Stimulated activated naive B cell treated with anti-CD40 and anti-IgM and Interleukin-4, amounts not matched to agents 10 μg/mL and 1 μg/mL and 100 μg/mL, for 72 hours (primary cell): ENCODE measurements at regions not wholly inside any gene's neighbourhood (a gene's known extent, or its start where the extent isn't known, plus 50 kb on each side); places are given as distances from the start of the nearest gene placed in this dataset.

Source experiments
- ATAC-seq, 2 donors: fragments of 150-1000 bp; cut with Tn5 transposase; replicated peaks; 2 replicates each; pipeline ENCODE4 v1.10.0; 2021; ENCODE audit warnings: moderate library complexity in 1 of 2
- DNase-seq: peaks from one replicate; pipeline ENCODE4 v3.0.0; 2021
- H3K27ac Mint-ChIP-seq: one replicate; pipeline ENCODE4 v1.8.0; 2022; ENCODE audit warnings: mild to moderate bottlenecking, mixed read lengths
- H3K27me3 Mint-ChIP-seq, 2 donors: one replicate each; pipeline ENCODE4 v1.8.0; 2022; ENCODE audit warnings: mixed read lengths in 2 of 2
- H3K36me3 Mint-ChIP-seq, 2 donors: one replicate each; pipeline ENCODE4 v1.8.0; 2022; ENCODE audit warnings: mixed read lengths in 2 of 2, mild to moderate bottlenecking in 1 of 2
- H3K4me1 Mint-ChIP-seq, 2 donors: one replicate each; pipeline ENCODE4 v1.8.0; 2022; ENCODE audit warnings: mixed read lengths in 2 of 2, mild to moderate bottlenecking in 1 of 2
- H3K4me3 Mint-ChIP-seq, 2 donors: one replicate each; pipeline ENCODE4 v1.8.0; 2022; ENCODE audit warnings: mild to moderate bottlenecking in 2 of 2, mixed read lengths in 2 of 2, moderate library complexity in 1 of 2
- H3K9me3 Mint-ChIP-seq, 2 donors: one replicate each; pipeline ENCODE4 v1.8.0; 2022; ENCODE audit warnings: mixed read lengths in 2 of 2, mild to moderate bottlenecking in 1 of 2

DNA sequence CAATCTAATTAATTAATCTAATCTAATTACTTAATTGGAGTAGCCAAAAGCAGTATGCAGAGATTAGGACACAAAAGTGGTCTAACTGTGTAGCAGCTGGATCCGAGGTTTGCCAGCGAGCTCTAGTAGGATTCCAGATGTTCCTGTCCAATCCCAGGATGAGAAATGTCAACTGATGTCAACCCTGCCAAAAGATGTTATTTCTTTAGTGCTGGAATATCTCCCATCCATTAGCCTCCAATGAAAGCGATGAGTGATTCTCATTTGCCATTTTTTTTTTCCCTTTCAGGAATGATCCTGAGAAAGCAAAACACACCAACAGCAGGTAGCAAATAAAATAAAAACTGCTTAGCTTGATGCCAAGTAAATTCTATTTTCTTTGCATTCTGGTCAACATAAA is 372.9 kb downstream of the STIM2 start:
- Mint-ChIP-seq H3K4me3 (no peak overlapping the region), H3K36me3 (no peaks in the 10 kb centered on the region), H3K27ac (no peak overlapping the region), H3K9me3 (peaks cover 0 to 4% of the 10 kb centered on the region in 2 donors), H3K4me1 (no peaks in the 10 kb centered on the region), H3K27me3 (no peaks in the 10 kb centered on the region)
- DNase-seq (no peak), ATAC-seq (no peak)

DNA sequence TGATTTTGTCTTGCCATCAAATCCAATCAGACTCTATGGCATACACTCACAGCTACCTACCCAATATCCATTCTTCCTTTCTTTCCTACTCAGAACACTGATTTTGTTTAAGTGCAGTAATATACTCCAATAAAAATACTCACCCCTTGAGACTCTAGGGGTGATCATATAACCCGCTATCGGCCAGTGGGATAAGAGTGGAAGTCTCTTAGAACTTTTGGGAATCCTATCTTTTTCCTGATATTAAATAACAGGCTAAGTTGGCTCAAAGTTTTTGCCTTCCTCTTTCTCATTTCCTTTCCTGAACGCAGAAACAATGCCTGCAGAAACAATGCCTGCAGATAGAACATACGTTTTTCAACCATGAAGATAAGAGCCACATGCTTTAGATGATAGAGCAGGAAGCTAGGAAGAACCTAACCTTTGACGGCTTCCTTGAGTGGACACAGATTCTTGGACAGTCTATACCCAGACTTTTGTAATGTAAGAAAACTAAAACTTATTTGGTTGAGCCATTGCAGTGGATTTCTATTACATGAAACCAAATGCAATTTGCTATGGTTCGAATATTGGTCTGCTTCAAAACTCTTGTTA is 373.8 kb downstream of the STIM2 start:
- no peaks in the 10 kb centered on the region for H3K4me1 Mint-ChIP-seq
- no peaks in the 10 kb centered on the region for H3K27me3 Mint-ChIP-seq
- no peak overlapping the region for H3K27ac Mint-ChIP-seq
- H3K36me3 Mint-ChIP-seq: no peaks in the 10 kb centered on the region
- peaks cover 0 to 3% of the 10 kb centered on the region in 2 donors for H3K9me3 Mint-ChIP-seq
- DNase-seq: no peak
- no peak overlapping the region for H3K4me3 Mint-ChIP-seq
- no peak for ATAC-seq

DNA sequence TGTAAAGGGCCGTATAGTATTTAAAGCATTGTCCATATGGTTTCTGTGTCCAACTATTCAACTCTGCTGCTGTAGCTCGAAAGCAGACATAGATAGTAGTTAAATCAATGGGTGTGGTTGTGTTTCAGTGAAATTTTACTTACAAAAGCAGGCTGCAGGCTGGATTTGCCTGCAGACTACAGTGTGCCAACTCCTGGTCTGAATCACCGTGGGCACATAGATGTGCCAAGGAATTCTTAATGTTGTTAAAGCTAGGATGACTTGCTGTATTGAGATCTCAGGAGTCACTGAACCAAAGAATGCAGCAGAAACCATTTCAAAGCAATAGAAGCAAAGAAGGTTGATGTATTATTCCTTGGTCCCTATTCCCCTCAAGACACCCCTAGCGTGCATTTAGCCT is 379.0 kb downstream of the STIM2 start:
- H3K27me3 Mint-ChIP-seq: no peaks in the 10 kb centered on the region
- H3K4me1 Mint-ChIP-seq: no peaks in the 10 kb centered on the region
- H3K36me3 Mint-ChIP-seq: no peaks in the 10 kb centered on the region
- no peak overlapping the region for H3K27ac Mint-ChIP-seq
- no peak overlapping the region for H3K4me3 Mint-ChIP-seq
- peaks cover 0 to 7% of the 10 kb centered on the region in 2 donors for H3K9me3 Mint-ChIP-seq
- ATAC-seq (no peak), DNase-seq (no peak)

DNA sequence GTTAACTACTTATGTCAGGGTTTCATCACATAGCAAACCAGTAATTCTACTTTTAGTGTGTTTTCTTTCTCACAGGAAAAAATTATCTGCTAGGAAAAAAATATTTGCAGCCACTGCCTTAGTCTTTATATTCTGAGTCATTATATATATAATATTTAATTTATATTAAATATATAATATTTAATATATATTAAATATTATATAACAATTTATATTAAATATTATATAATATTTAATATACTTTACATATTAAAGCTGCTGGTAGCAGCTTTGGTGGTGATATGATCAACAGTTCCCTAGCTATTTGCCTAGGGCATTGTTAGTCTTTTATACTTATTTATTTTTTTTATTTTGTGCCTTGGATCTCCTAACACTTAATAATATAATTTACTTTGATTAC is 381.6 kb downstream of the STIM2 start:
- H3K27me3 Mint-ChIP-seq: peaks cover 0 to 5% of the 10 kb centered on the region in 2 donors
- no peak for ATAC-seq

DNA sequence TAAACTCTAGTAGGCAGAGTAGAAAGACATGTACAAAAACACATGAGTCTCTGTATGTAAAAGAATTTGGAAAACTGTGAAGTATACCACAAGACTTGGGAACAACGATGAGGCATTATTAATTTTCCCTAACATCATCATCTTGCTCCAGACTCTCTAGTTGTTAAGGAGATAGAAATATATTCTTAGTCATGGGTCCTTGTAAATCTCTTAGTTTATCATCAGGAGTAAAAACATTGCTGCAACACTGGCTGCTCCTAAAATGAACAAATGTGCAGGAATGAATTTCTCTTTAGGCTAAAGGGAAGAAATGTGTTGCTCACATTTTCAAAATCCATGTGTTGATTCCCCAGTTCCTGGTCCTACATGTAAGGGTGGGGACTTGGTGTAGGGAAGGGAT is 384.6 kb downstream of the STIM2 start:
- Mint-ChIP-seq H3K27ac (no peak overlapping the region), H3K9me3 (peaks cover 3 to 5% of the 10 kb centered on the region in 2 donors), H3K4me1 (no peaks in the 10 kb centered on the region), H3K4me3 (no peak overlapping the region), H3K27me3 (peaks cover 0 to 5% of the 10 kb centered on the region in 2 donors), H3K36me3 (no peaks in the 10 kb centered on the region)
- ATAC-seq: no peak
- no peak for DNase-seq

More for the DNA sequence above, 381.6 kb downstream of the STIM2 start:
- Mint-ChIP-seq H3K4me3 (no peak overlapping the region), H3K36me3 (no peaks in the 10 kb centered on the region), H3K27ac (no peak overlapping the region), H3K9me3 (peaks cover 3 to 8% of the 10 kb centered on the region in 2 donors), H3K4me1 (no peaks in the 10 kb centered on the region)
- no peak for DNase-seq

DNA sequence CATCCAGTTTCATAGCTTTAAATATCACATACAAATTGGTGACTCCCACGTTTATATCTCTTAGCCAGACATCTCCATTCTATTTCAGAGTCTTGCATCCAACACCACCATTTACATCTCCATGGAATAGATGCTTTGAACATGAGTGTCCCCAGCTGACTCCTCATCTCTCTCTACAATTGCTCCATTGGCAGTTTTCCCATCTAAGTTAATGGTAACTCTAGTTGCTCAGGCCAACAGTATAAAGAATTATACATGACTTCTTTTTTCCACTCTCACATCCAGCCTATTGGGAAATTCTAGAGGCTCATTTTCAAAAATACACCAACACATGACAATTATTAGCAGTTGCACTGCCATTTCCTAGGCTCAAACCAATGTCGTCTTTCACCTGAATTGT is 388.2 kb downstream of the STIM2 start:
- H3K36me3 Mint-ChIP-seq: no peaks in the 10 kb centered on the region
- H3K27ac Mint-ChIP-seq: no peak overlapping the region
- H3K27me3 Mint-ChIP-seq: peaks cover 0 to 5% of the 10 kb centered on the region in 2 donors
- no peaks in the 10 kb centered on the region for H3K4me1 Mint-ChIP-seq
- DNase-seq: no peak
- H3K9me3 Mint-ChIP-seq: peaks cover 1 to 3% of the 10 kb centered on the region in 2 donors
- H3K4me3 Mint-ChIP-seq: no peak overlapping the region
- ATAC-seq: no peak

DNA sequence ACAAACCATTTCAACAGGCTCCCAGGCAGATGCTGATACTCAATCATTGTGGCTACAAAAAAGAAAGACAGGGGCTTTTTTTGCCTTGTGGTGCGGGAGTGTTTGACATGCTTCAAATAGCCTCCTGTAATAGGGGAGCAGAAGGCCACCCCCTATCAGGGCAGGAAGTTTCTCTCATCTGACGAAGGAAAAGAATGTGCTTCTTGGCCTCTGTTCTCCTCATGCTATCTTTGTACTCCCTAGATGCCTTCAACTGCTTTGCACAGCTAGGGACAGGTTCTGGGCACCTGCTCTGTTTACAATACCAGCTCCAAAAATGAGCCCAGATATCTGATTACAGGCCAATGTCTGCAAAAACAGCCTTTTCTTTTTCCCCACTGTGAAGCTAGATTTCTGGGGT is 391.1 kb downstream of the STIM2 start:
- H3K4me3 Mint-ChIP-seq: no peak overlapping the region
- H3K27ac Mint-ChIP-seq: no peak overlapping the region
- ATAC-seq: no peak
- no peak for DNase-seq
- H3K27me3 Mint-ChIP-seq: peaks cover 0 to 4% of the 10 kb centered on the region in 2 donors
- peaks cover 0 to 2% of the 10 kb centered on the region in 2 donors for H3K9me3 Mint-ChIP-seq
- H3K36me3 Mint-ChIP-seq: no peaks in the 10 kb centered on the region
- H3K4me1 Mint-ChIP-seq: no peaks in the 10 kb centered on the region

DNA sequence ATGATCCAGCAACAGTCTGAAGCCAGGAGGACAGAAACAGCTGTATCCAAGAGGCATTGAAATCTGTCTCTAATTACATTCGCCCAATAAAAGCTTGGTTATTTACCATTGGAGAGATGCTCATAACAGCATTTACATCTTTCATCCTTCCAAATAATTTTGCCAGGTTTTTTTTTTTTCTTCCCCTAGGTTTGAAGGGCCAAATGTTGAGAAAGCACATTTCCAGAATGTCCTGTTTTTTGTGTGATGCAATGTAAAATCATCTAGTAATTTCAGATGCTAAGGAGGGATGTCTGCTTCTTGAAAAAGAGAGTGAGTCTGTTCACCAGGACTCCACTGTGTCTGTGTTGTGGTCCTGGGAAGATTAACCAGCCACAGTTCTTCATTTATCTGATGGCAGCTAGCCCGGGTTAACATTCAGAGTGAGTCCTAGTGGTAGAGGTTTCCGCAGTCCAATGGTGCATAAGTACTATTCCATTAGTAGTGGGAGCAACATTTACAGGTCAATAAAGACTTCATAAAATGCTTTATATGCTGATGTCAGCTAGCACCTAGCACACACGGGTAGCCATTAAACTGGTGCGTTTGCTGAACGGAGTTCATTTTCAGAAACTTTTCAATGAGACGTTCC is 406.8 kb downstream of the STIM2 start:
- no peak overlapping the region for H3K27ac Mint-ChIP-seq
- H3K9me3 Mint-ChIP-seq: peaks cover 0 to 2% of the 10 kb centered on the region in 2 donors
- no peak overlapping the region for H3K4me3 Mint-ChIP-seq
- no peaks in the 10 kb centered on the region for H3K36me3 Mint-ChIP-seq
- no peaks in the 10 kb centered on the region for H3K27me3 Mint-ChIP-seq
- no peak for DNase-seq
- ATAC-seq: no peak
- no peaks in the 10 kb centered on the region for H3K4me1 Mint-ChIP-seq

DNA sequence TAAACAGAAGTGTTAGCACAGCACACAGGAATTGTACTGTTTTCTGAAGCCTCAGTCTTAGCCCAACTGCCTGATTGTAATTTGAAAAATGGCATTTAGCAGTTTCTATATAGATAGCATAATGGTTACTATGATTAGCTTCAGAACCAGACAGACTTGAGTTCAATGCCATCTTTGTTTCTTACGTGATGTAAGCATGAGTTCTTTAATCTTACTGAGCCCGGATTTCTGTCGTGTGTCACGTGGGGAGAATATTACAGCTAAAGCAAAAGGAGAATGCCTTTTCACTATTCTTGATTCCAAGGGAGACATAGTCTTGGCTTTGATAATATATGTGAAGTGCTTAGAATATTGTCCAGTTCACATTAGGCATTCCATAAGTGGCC is 407.3 kb downstream of the STIM2 start:
- Mint-ChIP-seq H3K4me1 (no peaks in the 10 kb centered on the region), H3K27ac (no peak overlapping the region), H3K4me3 (no peak overlapping the region), H3K27me3 (no peaks in the 10 kb centered on the region), H3K9me3 (peaks cover 0 to 2% of the 10 kb centered on the region in 2 donors), H3K36me3 (no peaks in the 10 kb centered on the region)
- DNase-seq: no peak
- no peak for ATAC-seq

DNA sequence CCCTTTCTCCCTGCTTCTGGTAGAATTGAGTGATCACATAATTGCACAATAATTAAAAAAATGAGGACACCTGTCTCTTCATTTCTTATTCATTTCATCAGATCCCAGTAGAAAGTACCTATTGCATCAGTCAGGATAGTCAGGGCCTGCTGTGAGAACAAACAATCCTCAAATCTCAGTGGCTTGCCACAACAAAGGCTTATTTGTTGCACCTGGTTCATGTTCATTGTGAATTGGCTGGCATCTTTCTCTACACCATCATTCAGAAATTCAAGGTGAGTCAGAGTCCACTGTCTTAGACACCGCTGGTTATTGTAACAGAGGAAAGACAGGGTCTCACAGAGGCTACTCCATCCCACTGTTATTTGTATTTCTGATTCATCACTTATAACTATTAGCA is 409.8 kb downstream of the STIM2 start:
- Mint-ChIP-seq H3K4me1 (no peaks in the 10 kb centered on the region), H3K36me3 (no peaks in the 10 kb centered on the region), H3K27me3 (peaks cover 5 to 7% of the 10 kb centered on the region in 2 donors), H3K27ac (no peak overlapping the region), H3K4me3 (no peak overlapping the region), H3K9me3 (no peaks in the 10 kb centered on the region)
- ATAC-seq: no peak
- DNase-seq: no peak

DNA sequence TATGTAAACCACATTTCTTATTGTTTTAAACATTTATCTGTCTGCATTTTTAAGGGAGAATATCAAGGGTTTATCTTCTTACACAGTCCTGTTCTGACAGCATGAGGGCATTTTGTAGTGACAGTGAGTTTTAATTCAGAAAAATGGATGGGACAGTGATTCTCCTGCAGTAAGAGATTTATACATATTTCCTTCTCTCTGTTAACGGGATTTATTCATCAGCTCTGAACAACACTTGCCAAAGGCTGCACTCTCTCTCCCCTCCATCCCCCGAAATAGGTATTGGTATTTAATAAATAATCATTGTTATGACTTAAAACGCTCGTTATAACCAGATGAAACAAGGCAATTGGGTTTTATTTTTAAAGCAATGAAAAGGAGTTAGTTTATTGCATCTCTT is 410.9 kb downstream of the STIM2 start:
- Mint-ChIP-seq H3K36me3 (no peaks in the 10 kb centered on the region), H3K27me3 (peaks cover 5 to 7% of the 10 kb centered on the region in 2 donors), H3K4me3 (no peak overlapping the region), H3K9me3 (no peaks in the 10 kb centered on the region), H3K27ac (no peak overlapping the region), H3K4me1 (no peaks in the 10 kb centered on the region)
- ATAC-seq: no peak
- no peak for DNase-seq

DNA sequence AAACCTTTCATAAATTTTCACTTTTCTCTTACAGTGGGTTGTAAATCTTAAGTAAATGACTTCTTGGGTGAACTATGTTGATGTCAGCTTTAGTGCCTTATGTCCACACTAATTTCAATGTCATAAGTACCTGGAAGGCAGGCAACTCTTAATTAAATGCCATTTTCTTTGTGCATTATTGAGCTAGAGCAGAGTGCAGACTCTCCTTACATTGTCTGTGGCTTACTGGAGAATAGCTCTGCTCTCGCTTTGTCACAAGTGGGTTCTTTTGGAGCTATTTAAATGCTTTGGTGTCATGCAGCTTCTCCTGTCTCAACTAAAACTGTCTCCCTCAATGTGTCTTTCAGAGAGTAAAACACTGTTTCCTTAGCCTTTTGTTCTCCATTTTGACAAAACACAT is 411.6 kb downstream of the STIM2 start:
- Mint-ChIP-seq H3K4me1 (no peaks in the 10 kb centered on the region), H3K27me3 (peaks cover 5 to 7% of the 10 kb centered on the region in 2 donors), H3K36me3 (no peaks in the 10 kb centered on the region), H3K27ac (no peak overlapping the region), H3K4me3 (no peak overlapping the region), H3K9me3 (no peaks in the 10 kb centered on the region)
- DNase-seq: no peak
- ATAC-seq: no peak

DNA sequence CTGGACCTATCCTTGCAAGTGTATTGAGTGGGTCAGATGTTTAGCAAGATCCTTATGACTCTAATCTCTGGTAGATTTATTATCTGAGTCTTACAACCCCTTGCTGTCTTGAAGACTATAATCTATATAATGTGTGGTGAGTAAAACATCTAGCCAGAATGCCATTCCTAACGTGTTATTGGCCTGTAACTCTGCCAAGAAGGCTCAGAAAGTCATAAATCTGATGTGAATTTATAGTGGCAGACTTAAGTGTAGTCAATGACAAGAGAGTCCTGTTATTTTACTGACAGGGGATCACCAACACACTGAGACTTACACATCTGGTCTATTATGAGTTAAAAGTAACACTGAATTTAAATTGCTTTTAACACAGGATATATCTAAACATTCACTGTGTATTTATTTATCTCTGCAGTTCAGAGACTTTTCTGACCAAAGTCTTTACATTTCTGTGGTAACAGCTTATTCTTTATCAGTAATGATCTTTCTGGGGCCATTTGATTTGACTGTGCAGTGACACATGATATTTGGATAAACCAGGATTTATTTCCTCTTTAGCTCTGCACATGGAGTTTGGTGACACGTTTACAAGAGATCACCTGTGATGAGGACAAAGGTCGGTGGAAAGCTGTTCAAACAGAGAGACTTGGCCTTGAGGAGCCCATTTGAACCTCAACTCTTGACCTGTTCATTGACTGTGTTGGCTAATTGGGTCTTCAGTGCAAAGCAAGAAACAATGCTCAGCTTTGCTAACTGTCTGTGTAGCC is 415.8 kb downstream of the STIM2 start:
- no peaks in the 10 kb centered on the region for H3K4me1 Mint-ChIP-seq
- H3K27ac Mint-ChIP-seq: no peak overlapping the region
- H3K27me3 Mint-ChIP-seq: peaks cover 5 to 7% of the 10 kb centered on the region in 2 donors
- H3K9me3 Mint-ChIP-seq: no peaks in the 10 kb centered on the region
- H3K4me3 Mint-ChIP-seq: no peak overlapping the region
- ATAC-seq (no peak), DNase-seq (no peak)
- H3K36me3 Mint-ChIP-seq: no peaks in the 10 kb centered on the region

DNA sequence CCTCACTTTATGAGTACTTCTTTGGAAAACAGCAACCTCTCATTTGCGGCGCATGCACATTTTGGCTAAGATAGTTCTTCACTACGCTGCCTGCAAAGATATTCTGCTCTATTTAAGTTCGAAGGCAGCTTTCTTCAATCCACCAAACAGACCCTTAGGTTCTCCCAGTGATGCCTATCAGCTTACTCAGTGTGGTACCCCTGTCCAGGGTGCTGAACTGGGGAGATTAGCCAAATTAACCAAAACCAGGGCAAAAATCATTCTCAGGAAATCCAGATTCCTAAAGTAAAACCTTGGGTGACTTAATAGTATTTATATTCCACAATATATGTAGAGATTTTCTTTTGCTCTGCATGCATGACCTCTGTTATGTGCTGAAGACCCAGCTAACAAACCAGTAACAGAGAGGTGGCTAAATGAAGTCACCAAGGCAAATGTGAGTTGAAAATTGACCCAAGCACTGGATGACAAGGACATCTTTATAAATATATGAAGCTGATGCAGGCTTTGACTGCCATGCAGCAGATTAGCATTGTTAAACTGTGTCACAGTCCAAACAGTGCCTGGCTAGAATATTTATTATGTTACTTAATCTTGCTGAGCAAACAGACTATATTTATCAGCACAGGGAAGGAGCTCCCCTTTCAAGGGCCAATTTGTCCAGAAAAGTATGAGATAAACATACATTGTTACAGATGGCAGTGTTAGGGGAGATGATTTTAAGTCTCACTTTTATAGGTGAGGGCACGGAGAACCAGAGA is 418.2 kb downstream of the STIM2 start:
- Mint-ChIP-seq H3K4me3 (no peak overlapping the region), H3K27me3 (peaks cover 5 to 7% of the 10 kb centered on the region in 2 donors), H3K9me3 (peaks cover 0 to 4% of the 10 kb centered on the region in 2 donors), H3K4me1 (no peaks in the 10 kb centered on the region), H3K36me3 (no peaks in the 10 kb centered on the region), H3K27ac (no peak overlapping the region)
- ATAC-seq (no peak), DNase-seq (no peak)
